ENCODE measurements at regions not wholly inside any gene's neighbourhood (a gene's known extent, or its start where the extent isn't known, plus 50 kb on each side); places are given as distances from the start of the nearest gene placed in this dataset.

DNA sequence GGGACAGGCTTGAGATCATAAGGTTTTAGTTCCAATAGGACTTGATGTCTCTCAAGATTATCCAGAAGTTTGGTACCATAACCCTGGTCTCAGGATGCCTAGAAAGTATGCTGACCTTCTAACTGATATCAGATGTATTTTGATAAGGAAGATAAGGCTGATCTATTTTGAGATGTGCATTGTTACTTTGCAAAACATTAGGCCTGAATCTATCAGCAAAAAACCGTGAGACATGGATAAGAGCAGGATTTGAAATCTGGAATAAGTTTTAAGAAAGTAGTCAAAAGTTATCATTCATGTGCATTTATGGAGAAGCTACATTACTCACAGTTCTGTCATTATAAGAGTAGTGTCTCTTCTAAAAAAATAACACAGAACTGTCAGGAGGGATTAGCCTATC is 467.1 kb upstream of the HS3ST1 start:
- Histone ChIP-seq H3K27me3 (ENCODE audit: control insufficient read depth, insufficient read depth, low read length) (no peaks in the 10 kb centered on the region), H3K4me3 (ENCODE audit: low read length) (no peak overlapping the region), H3K27ac (ENCODE audit: low read length) (no peak overlapping the region), H3K4me1 (ENCODE audit: control insufficient read depth, low read depth, low read length) (no peaks in the 10 kb centered on the region), H3K36me3 (ENCODE audit: control insufficient read depth, low read depth, low read length) (no peaks in the 10 kb centered on the region), H3K9ac (ENCODE audit: low read length) (no peak overlapping the region), H3K9me3 (ENCODE audit: control insufficient read depth, low read depth, low read length) (peaks cover 8% of the 10 kb centered on the region)

DNA sequence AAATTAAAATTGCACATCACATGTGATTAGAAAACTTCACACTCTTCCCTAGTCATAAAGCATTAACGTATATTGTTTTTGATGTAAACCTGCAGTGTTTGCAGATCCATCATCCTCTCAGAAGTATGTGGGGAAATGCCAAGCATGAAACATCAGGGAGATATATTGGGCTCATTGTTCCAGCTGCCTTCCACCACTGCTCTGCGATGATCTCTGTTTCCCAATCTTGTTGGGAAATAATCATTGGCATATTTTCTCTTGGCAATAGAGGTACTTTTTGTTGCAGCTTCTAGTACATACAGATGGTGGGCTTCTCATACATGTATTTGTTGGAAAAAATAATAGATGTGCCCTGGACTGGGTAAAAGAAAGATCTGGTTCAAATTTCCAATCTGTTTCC is 466.3 kb upstream of the HS3ST1 start:
- H3K4me3 ChIP-seq (ENCODE audit: low read length): no peak overlapping the region
- H3K9me3 ChIP-seq (ENCODE audit: control insufficient read depth, low read depth, low read length): peaks cover 8% of the 10 kb centered on the region
- H3K9ac ChIP-seq (ENCODE audit: low read length): no peak overlapping the region
- no peak overlapping the region for H3K27ac ChIP-seq (ENCODE audit: low read length)
- no peaks in the 10 kb centered on the region for H3K4me1 ChIP-seq (ENCODE audit: control insufficient read depth, low read depth, low read length)
- no peaks in the 10 kb centered on the region for H3K36me3 ChIP-seq (ENCODE audit: control insufficient read depth, low read depth, low read length)
- H3K27me3 ChIP-seq (ENCODE audit: control insufficient read depth, insufficient read depth, low read length): no peaks in the 10 kb centered on the region

- Histone ChIP-seq H3K27ac (ENCODE audit: low read length) (no peak overlapping the region), H3K4me1 (ENCODE audit: control insufficient read depth, low read depth, low read length) (no peaks in the 10 kb centered on the region), H3K36me3 (ENCODE audit: control insufficient read depth, low read depth, low read length) (no peaks in the 10 kb centered on the region), H3K9me3 (ENCODE audit: control insufficient read depth, low read depth, low read length) (peaks cover 8% of the 10 kb centered on the region), H3K27me3 (ENCODE audit: control insufficient read depth, insufficient read depth, low read length) (no peaks in the 10 kb centered on the region), H3K9ac (ENCODE audit: low read length) (no peak overlapping the region), H3K4me3 (ENCODE audit: low read length) (no peak overlapping the region)
Measured at GRCh38 chr4:11894221-11894620, 465.5 kb upstream of the HS3ST1 start.

DNA sequence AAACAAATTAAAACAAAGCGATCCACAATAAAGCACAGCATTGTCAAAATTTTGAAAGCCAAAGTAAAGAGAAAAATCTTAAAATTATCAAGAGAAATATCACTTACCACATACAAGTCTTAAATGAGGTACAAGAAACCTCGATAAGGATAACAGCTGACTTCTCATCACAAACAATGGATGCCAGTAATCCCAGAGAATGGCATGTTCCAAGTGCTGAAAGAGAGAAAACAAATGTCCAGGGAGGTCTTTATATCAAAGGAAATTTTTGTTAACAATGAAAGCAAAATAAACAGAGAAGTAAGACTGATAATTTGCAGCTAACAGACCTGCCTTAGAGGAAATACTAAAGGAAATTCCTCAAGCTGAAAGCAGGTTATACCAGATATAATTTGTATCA is 460.4 kb upstream of the HS3ST1 start:
- Histone ChIP-seq H3K4me1 (ENCODE audit: control insufficient read depth, low read depth, low read length) (peaks cover 7% of the 10 kb centered on the region), H3K4me3 (ENCODE audit: low read length) (no peak overlapping the region), H3K36me3 (ENCODE audit: control insufficient read depth, low read depth, low read length) (no peaks in the 10 kb centered on the region), H3K9me3 (ENCODE audit: control insufficient read depth, low read depth, low read length) (peaks cover 4% of the 10 kb centered on the region), H3K27ac (ENCODE audit: low read length) (no peak overlapping the region), H3K9ac (ENCODE audit: low read length) (no peak overlapping the region), H3K27me3 (ENCODE audit: control insufficient read depth, insufficient read depth, low read length) (no peaks in the 10 kb centered on the region)

- H3K9me3 ChIP-seq (ENCODE audit: control insufficient read depth, low read depth, low read length): peaks cover 3% of the 10 kb centered on the region
- no peak overlapping the region for H3K4me3 ChIP-seq (ENCODE audit: low read length)
- H3K36me3 ChIP-seq (ENCODE audit: control insufficient read depth, low read depth, low read length): no peaks in the 10 kb centered on the region
- no peak overlapping the region for H3K27ac ChIP-seq (ENCODE audit: low read length)
- peaks cover 7% of the 10 kb centered on the region for H3K4me1 ChIP-seq (ENCODE audit: control insufficient read depth, low read depth, low read length)
- no peaks in the 10 kb centered on the region for H3K27me3 ChIP-seq (ENCODE audit: control insufficient read depth, insufficient read depth, low read length)
- H3K9ac ChIP-seq (ENCODE audit: low read length): no peak overlapping the region
Measured at GRCh38 chr4:11881947-11882346, 453.3 kb upstream of the HS3ST1 start.

DNA sequence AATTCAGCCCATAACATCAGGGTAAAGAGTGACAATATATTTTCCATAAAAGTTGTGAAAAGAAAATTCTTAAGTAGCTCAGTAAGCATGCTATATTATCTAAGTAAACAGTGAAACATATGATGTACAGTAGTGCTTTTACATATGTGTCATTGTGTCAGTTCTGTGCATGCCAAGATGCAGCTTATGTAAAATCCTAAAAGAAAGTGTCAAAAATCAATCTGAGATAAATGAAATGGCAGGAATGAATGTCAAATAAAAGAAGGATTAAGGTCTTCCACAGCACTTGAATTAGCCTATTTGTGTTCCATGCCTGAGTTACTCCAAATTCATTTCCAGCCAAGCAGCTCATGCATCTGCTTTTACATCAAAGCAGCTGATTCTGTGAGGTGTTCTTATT is 452.7 kb upstream of the HS3ST1 start:
- H3K4me1 ChIP-seq (ENCODE audit: control insufficient read depth, low read depth, low read length): peaks cover 7% of the 10 kb centered on the region
- peaks cover 5% of the 10 kb centered on the region for H3K9me3 ChIP-seq (ENCODE audit: control insufficient read depth, low read depth, low read length)
- H3K4me3 ChIP-seq (ENCODE audit: low read length): no peak overlapping the region
- no peaks in the 10 kb centered on the region for H3K27me3 ChIP-seq (ENCODE audit: control insufficient read depth, insufficient read depth, low read length)
- H3K27ac ChIP-seq (ENCODE audit: low read length): no peak overlapping the region
- no peaks in the 10 kb centered on the region for H3K36me3 ChIP-seq (ENCODE audit: control insufficient read depth, low read depth, low read length)
- H3K9ac ChIP-seq (ENCODE audit: low read length): no peak overlapping the region

DNA sequence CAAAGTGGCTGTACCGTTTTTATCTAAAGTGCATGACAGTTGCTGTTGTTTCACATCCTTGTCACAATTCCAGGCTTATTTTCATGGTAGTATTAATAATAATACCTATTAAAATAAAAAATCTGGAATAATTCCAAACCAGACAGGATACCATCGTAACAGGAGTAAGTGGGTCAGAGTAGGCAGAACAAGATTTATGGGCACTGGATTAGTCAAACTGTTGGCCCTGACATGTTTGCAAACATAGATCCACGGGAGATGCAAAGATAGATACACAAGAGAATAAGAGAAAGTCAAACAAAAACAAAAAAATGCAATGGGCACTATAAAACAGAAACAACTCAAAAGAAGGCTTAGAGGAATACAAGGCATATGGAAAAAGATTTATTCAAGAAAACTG is 449.5 kb upstream of the HS3ST1 start:
- no peak overlapping the region for H3K4me3 ChIP-seq (ENCODE audit: low read length)
- H3K4me1 ChIP-seq (ENCODE audit: control insufficient read depth, low read depth, low read length): no peaks in the 10 kb centered on the region
- no peak overlapping the region for H3K9ac ChIP-seq (ENCODE audit: low read length)

GRCh38 chr4:11876104-11876503 is 447.4 kb upstream of the HS3ST1 start:
- H3K27me3 ChIP-seq (ENCODE audit: control insufficient read depth, insufficient read depth, low read length): no peaks in the 10 kb centered on the region
- H3K9me3 ChIP-seq (ENCODE audit: control insufficient read depth, low read depth, low read length): peaks cover 14% of the 10 kb centered on the region
- H3K27ac ChIP-seq (ENCODE audit: low read length): no peak overlapping the region
- H3K4me1 ChIP-seq (ENCODE audit: control insufficient read depth, low read depth, low read length): no peaks in the 10 kb centered on the region
- no peaks in the 10 kb centered on the region for H3K36me3 ChIP-seq (ENCODE audit: control insufficient read depth, low read depth, low read length)
- H3K9ac ChIP-seq (ENCODE audit: low read length): no peak overlapping the region
- no peak overlapping the region for H3K4me3 ChIP-seq (ENCODE audit: low read length)

More for the DNA sequence above, 449.5 kb upstream of the HS3ST1 start:
- H3K36me3 ChIP-seq (ENCODE audit: control insufficient read depth, low read depth, low read length): no peaks in the 10 kb centered on the region
- H3K27me3 ChIP-seq (ENCODE audit: control insufficient read depth, insufficient read depth, low read length): no peaks in the 10 kb centered on the region
- no peak overlapping the region for H3K27ac ChIP-seq (ENCODE audit: low read length)
- H3K9me3 ChIP-seq (ENCODE audit: control insufficient read depth, low read depth, low read length): peaks cover 14% of the 10 kb centered on the region

DNA sequence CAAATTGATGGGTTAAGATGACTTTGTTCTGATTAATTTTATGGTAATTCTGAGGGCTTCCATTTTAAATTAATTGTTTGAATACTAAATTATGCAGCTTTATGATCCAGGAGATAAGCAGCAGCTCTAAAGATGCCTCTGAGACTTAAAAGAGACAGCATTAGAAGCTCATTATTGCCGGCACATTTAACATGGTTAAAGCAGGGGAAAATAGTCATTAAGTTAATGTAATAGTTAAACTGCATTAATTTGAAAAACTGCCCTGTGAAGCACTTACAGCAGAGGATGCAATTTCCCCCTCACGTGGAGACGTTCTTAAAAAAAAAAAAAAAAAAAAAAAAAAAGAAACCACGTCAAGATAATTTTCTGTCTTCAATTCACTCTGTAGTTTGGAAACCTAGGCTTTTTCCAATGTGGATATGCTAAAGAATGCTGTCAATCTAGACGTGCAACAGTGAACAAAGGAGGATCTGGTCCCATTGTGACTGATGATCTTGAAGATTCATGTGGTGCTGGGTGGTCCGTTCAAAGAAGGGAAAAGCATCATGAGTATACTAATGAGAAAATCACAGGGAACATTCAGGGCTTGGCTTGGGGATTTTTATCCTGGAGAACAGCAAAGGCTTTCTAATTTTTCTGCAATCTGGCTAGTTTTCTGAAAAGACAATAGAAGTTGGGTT is 440.6 kb upstream of the HS3ST1 start:
- H3K27ac ChIP-seq (ENCODE audit: low read length): no peak overlapping the region
- H3K36me3 ChIP-seq (ENCODE audit: control insufficient read depth, low read depth, low read length): no peaks in the 10 kb centered on the region
- no peaks in the 10 kb centered on the region for H3K27me3 ChIP-seq (ENCODE audit: control insufficient read depth, insufficient read depth, low read length)
- no peak overlapping the region for H3K4me3 ChIP-seq (ENCODE audit: low read length)
- H3K4me1 ChIP-seq (ENCODE audit: control insufficient read depth, low read depth, low read length): no peaks in the 10 kb centered on the region
- H3K9ac ChIP-seq (ENCODE audit: low read length): no peak overlapping the region
- no peaks in the 10 kb centered on the region for H3K9me3 ChIP-seq (ENCODE audit: control insufficient read depth, low read depth, low read length)

DNA sequence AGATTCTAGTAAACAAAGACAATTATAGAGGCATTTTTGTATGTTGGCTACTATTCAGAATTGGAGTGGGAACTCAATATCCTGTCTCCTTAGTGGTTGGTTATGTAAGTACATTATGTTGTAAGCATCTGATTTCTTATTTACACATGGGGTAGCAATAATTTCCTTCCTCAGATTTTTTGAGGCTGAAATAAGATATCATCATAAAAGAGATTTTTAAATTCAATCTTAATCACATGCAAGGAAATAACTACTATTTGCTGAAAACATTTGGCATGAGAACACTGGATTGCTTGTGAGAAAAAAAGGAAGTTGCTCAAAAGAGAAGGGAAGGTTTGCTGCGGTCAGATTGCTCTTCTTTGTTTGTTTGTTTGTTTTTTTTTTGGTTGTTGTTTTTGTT is 437.7 kb upstream of the HS3ST1 start:
- no peak overlapping the region for H3K4me3 ChIP-seq (ENCODE audit: low read length)
- no peaks in the 10 kb centered on the region for H3K4me1 ChIP-seq (ENCODE audit: control insufficient read depth, low read depth, low read length)
- H3K9me3 ChIP-seq (ENCODE audit: control insufficient read depth, low read depth, low read length): no peaks in the 10 kb centered on the region
- H3K27me3 ChIP-seq (ENCODE audit: control insufficient read depth, insufficient read depth, low read length): no peaks in the 10 kb centered on the region
- no peak overlapping the region for H3K9ac ChIP-seq (ENCODE audit: low read length)
- no peak overlapping the region for H3K27ac ChIP-seq (ENCODE audit: low read length)
- no peaks in the 10 kb centered on the region for H3K36me3 ChIP-seq (ENCODE audit: control insufficient read depth, low read depth, low read length)

DNA sequence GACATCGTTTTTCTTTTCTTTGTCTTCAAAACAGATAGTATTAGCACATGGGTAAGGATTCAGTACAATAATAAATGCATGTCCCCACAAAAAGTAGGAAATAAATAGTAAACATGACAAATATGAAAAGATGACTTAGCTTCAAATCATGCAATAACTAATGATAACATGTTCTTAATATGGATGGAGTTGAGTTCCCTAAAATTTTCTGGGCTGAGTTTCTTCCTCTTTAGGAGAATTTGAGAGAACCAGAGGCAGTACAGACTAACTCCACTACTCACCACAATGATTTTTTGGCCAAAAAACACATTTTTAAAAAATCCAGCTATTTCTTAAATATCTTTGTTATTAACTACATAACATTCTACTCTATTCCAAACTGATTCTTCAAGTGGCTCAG is 432.3 kb upstream of the HS3ST1 start:
- Histone ChIP-seq H3K4me3 (ENCODE audit: low read length) (no peak overlapping the region), H3K9ac (ENCODE audit: low read length) (no peak overlapping the region), H3K4me1 (ENCODE audit: control insufficient read depth, low read depth, low read length) (no peaks in the 10 kb centered on the region), H3K27ac (ENCODE audit: low read length) (no peak overlapping the region), H3K27me3 (ENCODE audit: control insufficient read depth, insufficient read depth, low read length) (no peaks in the 10 kb centered on the region), H3K9me3 (ENCODE audit: control insufficient read depth, low read depth, low read length) (no peaks in the 10 kb centered on the region), H3K36me3 (ENCODE audit: control insufficient read depth, low read depth, low read length) (no peaks in the 10 kb centered on the region)

- Histone ChIP-seq H3K9me3 (ENCODE audit: control insufficient read depth, low read depth, low read length) (no peaks in the 10 kb centered on the region), H3K27me3 (ENCODE audit: control insufficient read depth, insufficient read depth, low read length) (no peaks in the 10 kb centered on the region), H3K9ac (ENCODE audit: low read length) (no peak overlapping the region), H3K36me3 (ENCODE audit: control insufficient read depth, low read depth, low read length) (no peaks in the 10 kb centered on the region), H3K27ac (ENCODE audit: low read length) (no peak overlapping the region), H3K4me3 (ENCODE audit: low read length) (no peak overlapping the region), H3K4me1 (ENCODE audit: control insufficient read depth, low read depth, low read length) (no peaks in the 10 kb centered on the region)
Measured at GRCh38 chr4:11857881-11858280, 429.2 kb upstream of the HS3ST1 start.

Measured in iPS-18a (cell line).